Neural cell (in vitro differentiated cells): ENCODE measurements at regions not wholly inside any gene's neighbourhood (a gene's known extent, or its start where the extent isn't known, plus 50 kb on each side); places are given as distances from the start of the nearest gene placed in this dataset.

Experiments used
- H2AFZ ChIP-seq: fragments of 200-600, 300-800 bp; sonication (generic), shearing (Covaris generic); 2 replicates; pipeline ENCODE4 v1.6.0; 2014; ENCODE audit warnings: low read depth, mild to moderate bottlenecking, antibody characterized with exemption, low read length, moderate library complexity
- H3F3A ChIP-seq: fragments of 200-600 bp; shearing (Covaris generic); 2 replicates; pipeline ENCODE4 v1.6.1; 2016; ENCODE audit warnings: mild to moderate bottlenecking, moderate library complexity, mixed read lengths, antibody characterized with exemption, low read length; ENCODE audit not compliant: insufficient read depth, poor library complexity, severe bottlenecking
- H3K27ac ChIP-seq: fragments of 200-600, 300-800 bp; sonication (generic), shearing (Covaris generic); 2 replicates; pipeline ENCODE4 v1.5.1; 2014; ENCODE audit warnings: mild to moderate bottlenecking, low read length, moderate library complexity
- H3K27me3 ChIP-seq: fragments of 300-800, 200-600 bp; sonication (generic), shearing (Covaris generic); 2 replicates; pipeline ENCODE4 v1.6.0; 2014; ENCODE audit warnings: mild to moderate bottlenecking, low read depth, low read length, moderate library complexity; ENCODE audit not compliant: insufficient read depth
- H3K36me3 ChIP-seq: fragments of 300-800, 200-600 bp; sonication (generic), shearing (Covaris generic); 2 replicates; pipeline ENCODE4 v1.5.1; 2014; ENCODE audit warnings: mild to moderate bottlenecking, antibody characterized with exemption, low read length, moderate library complexity; ENCODE audit not compliant: insufficient read depth
- H3K4me2 ChIP-seq: fragments of 300-800, 200-600 bp; sonication (generic), shearing (Covaris generic); 2 replicates; pipeline ENCODE4 v1.6.0; 2014; ENCODE audit warnings: mild to moderate bottlenecking, low read length
- H3K4me3 ChIP-seq: fragments of 300-800, 200-600 bp; sonication (generic), shearing (Covaris generic); 2 replicates; pipeline ENCODE4 v1.5.1; 2014; ENCODE audit warnings: mild to moderate bottlenecking, low read length, moderate library complexity
- H3K79me2 ChIP-seq: fragments of 200-600 bp; shearing (Covaris generic); replicated peaks from 2 replicates; pipeline ENCODE4 v1.6.0; 2014; ENCODE audit warnings: mild to moderate bottlenecking, low read length, moderate library complexity; ENCODE audit not compliant: insufficient read depth
- H3K9ac ChIP-seq: fragments of 300-800, 200-600 bp; sonication (generic), shearing (Covaris generic); 2 replicates; pipeline ENCODE4 v1.6.1; 2016; ENCODE audit warnings: mild to moderate bottlenecking, low read length, mixed read lengths
- H3K9me2 ChIP-seq: fragments of 200-600 bp; shearing (Covaris generic); 2 replicates; pipeline ENCODE4 v1.6.1; 2016; ENCODE audit warnings: mild to moderate bottlenecking, low read length, mixed read lengths; ENCODE audit not compliant: insufficient read depth
- H3K9me3 ChIP-seq: fragments of 200-600, 300-800 bp; sonication (generic), shearing (Covaris generic); 2 replicates; pipeline ENCODE4 v1.6.1; 2016; ENCODE audit warnings: mild to moderate bottlenecking, mixed run types, low read length, moderate library complexity, mixed read lengths
- H4K20me1 ChIP-seq: fragments of 200-600 bp; shearing (Covaris generic); 2 replicates; pipeline ENCODE4 v1.6.1; 2016; ENCODE audit warnings: mild to moderate bottlenecking, mixed run types; ENCODE audit not compliant: insufficient read depth
- EP300 ChIP-seq: fragments of 450-650 bp; conservative IDR thresholded peaks from 2 replicates; pipeline ENCODE4 v1.6.1; 2014; ENCODE audit warnings: antibody characterized with exemption, mild to moderate bottlenecking, moderate library complexity; ENCODE audit not compliant: poor library complexity, severe bottlenecking
- EZH2 ChIP-seq: fragments of 200-600, 300-800 bp; shearing (Covaris generic), sonication (generic); IDR thresholded peaks from 2 replicates; pipeline ENCODE4 v1.6.1; 2014; ENCODE audit warnings: antibody characterized with exemption, low read length, borderline replicate concordance, mild to moderate bottlenecking; ENCODE audit not compliant: insufficient read depth, poor library complexity, severe bottlenecking
- MXI1 ChIP-seq: fragments of 450-650 bp; conservative IDR thresholded peaks from 2 replicates; pipeline ENCODE4 v1.6.1; 2014; ENCODE audit warnings: antibody characterized with exemption, mild to moderate bottlenecking; ENCODE audit not compliant: poor library complexity, severe bottlenecking
- POLR2AphosphoS5 ChIP-seq: IDR thresholded peaks from 2 replicates; pipeline ENCODE4 v1.6.1; 2012
- RAD21 ChIP-seq: fragments of 450-650 bp; conservative IDR thresholded peaks from 2 replicates; pipeline ENCODE4 v1.6.1; 2014; ENCODE audit warnings: antibody characterized with exemption, mild to moderate bottlenecking, moderate library complexity
- SMC3 ChIP-seq: fragments of 450-650 bp; conservative IDR thresholded peaks from 2 replicates; pipeline ENCODE4 v1.6.1; 2014; ENCODE audit warnings: antibody characterized with exemption, mild to moderate bottlenecking, moderate library complexity; ENCODE audit not compliant: poor library complexity
- TAF1 ChIP-seq: IDR thresholded peaks from 2 replicates; pipeline ENCODE4 v1.6.1; 2012; ENCODE audit warnings: low read depth
- TF ChIP-seq, protein P1 (sequence below): fragments of 450-650 bp; IDR thresholded peaks from 2 replicates; pipeline ENCODE4 v1.5.1; 2014; ENCODE audit warnings: antibody characterized with exemption, mild to moderate bottlenecking, moderate library complexity; ENCODE audit not compliant: poor library complexity, severe bottlenecking
- TF ChIP-seq, protein P2 (sequence below): IDR thresholded peaks from 2 replicates; pipeline ENCODE4 v1.6.1; 2012; ENCODE audit warnings: borderline replicate concordance

DNA sequence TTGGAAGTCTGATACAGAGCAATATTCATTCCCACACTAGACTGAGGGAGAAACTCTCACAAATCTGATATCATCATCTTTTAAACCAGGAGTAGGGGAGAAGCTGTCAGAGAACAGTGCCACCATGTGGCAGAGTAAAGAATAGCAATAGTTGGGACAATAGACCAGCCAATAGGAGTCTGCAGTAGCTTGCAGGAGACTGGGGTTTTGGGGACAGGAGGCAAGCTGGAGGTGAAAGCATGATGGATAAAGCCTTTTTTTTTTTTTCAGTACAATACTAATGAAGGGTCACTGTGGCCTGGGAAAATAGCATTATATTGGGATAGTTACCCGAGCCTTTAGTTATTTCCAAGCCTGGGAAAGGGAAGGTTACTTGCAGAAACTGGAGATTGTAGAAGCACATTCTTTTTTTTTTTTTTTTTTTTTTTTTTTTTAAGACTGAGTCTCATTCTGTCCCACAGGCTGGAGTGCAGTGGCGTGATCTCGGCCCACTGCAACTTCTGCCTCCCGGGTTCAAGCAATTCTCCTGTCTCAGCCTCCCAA is 120.7 kb downstream of the S1PR1 start:
- Histone ChIP-seq H3K27me3 (no peaks in the 10 kb centered on the region), H2AFZ (no peak overlapping the region)
- TF ChIP-seq, protein P1, sequence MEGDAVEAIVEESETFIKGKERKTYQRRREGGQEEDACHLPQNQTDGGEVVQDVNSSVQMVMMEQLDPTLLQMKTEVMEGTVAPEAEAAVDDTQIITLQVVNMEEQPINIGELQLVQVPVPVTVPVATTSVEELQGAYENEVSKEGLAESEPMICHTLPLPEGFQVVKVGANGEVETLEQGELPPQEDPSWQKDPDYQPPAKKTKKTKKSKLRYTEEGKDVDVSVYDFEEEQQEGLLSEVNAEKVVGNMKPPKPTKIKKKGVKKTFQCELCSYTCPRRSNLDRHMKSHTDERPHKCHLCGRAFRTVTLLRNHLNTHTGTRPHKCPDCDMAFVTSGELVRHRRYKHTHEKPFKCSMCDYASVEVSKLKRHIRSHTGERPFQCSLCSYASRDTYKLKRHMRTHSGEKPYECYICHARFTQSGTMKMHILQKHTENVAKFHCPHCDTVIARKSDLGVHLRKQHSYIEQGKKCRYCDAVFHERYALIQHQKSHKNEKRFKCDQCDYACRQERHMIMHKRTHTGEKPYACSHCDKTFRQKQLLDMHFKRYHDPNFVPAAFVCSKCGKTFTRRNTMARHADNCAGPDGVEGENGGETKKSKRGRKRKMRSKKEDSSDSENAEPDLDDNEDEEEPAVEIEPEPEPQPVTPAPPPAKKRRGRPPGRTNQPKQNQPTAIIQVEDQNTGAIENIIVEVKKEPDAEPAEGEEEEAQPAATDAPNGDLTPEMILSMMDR, result peak; percentile 84
- peak; percentile 85 for TF ChIP-seq SMC3
- TF ChIP-seq EZH2, result no peak
- TF ChIP-seq RAD21, result peak; percentile 81
- no peak for TF ChIP-seq POLR2AphosphoS5

DNA sequence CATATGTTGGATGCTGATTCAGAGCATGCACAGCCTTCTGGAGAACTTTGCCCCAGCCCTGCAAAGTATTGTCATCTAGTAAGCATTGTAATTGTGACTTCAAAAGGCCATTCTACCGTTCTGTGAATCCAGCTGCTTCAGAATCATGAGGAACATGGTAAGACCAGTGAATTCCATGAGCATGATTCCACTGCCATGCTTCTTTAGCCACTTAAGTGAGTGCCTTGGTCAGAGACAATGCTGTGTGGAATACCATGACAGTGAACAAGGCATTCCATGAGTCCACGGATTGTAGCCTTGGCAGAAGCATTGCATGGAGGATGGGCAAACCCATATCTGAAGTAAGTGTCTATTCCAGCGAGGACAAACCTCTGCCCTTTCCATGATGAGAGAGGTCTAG is 123.7 kb downstream of the S1PR1 start:
- Histone ChIP-seq H3K36me3 (no peaks in the 10 kb centered on the region), H3K27me3 (no peaks in the 10 kb centered on the region), H3F3A (no peaks in the 10 kb centered on the region), H3K9ac (no peak overlapping the region), H3K9me2 (no peaks in the 10 kb centered on the region), H3K4me3 (no peak overlapping the region), H3K9me3 (no peaks in the 10 kb centered on the region), H3K27ac (no peak overlapping the region), H4K20me1 (no peaks in the 10 kb centered on the region), H3K4me2 (no peak overlapping the region), H2AFZ (no peak overlapping the region), H3K79me2 (no peaks in the 10 kb centered on the region)
- TF ChIP-seq SMC3 (no peak), EZH2 (no peak), RAD21 (no peak), POLR2AphosphoS5 (no peak), MXI1 (no peak), EP300 (no peak), TAF1 (no peak)
- TF ChIP-seq, protein P2, sequence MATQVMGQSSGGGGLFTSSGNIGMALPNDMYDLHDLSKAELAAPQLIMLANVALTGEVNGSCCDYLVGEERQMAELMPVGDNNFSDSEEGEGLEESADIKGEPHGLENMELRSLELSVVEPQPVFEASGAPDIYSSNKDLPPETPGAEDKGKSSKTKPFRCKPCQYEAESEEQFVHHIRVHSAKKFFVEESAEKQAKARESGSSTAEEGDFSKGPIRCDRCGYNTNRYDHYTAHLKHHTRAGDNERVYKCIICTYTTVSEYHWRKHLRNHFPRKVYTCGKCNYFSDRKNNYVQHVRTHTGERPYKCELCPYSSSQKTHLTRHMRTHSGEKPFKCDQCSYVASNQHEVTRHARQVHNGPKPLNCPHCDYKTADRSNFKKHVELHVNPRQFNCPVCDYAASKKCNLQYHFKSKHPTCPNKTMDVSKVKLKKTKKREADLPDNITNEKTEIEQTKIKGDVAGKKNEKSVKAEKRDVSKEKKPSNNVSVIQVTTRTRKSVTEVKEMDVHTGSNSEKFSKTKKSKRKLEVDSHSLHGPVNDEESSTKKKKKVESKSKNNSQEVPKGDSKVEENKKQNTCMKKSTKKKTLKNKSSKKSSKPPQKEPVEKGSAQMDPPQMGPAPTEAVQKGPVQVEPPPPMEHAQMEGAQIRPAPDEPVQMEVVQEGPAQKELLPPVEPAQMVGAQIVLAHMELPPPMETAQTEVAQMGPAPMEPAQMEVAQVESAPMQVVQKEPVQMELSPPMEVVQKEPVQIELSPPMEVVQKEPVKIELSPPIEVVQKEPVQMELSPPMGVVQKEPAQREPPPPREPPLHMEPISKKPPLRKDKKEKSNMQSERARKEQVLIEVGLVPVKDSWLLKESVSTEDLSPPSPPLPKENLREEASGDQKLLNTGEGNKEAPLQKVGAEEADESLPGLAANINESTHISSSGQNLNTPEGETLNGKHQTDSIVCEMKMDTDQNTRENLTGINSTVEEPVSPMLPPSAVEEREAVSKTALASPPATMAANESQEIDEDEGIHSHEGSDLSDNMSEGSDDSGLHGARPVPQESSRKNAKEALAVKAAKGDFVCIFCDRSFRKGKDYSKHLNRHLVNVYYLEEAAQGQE, result no peak
- TF ChIP-seq, protein P1, result no peak

More for the DNA sequence above, 120.7 kb downstream of the S1PR1 start:
- H3K79me2 ChIP-seq, result no peaks in the 10 kb centered on the region
- H3K36me3 ChIP-seq, result no peaks in the 10 kb centered on the region
- H3K27ac ChIP-seq, result no peak overlapping the region
- no peaks in the 10 kb centered on the region for H3K9me2 ChIP-seq
- H3K4me2 ChIP-seq, result no peak overlapping the region
- H4K20me1 ChIP-seq, result no peaks in the 10 kb centered on the region
- H3F3A ChIP-seq, result no peaks in the 10 kb centered on the region
- H3K9me3 ChIP-seq, result no peaks in the 10 kb centered on the region
- H3K4me3 ChIP-seq, result no peak overlapping the region
- H3K9ac ChIP-seq, result no peak overlapping the region
